ENCODE measurements at regions not wholly inside any gene's neighbourhood (a gene's known extent, or its start where the extent isn't known, plus 50 kb on each side); places are given as distances from the start of the nearest gene placed in this dataset.
"Not testable (repeated sequence)": the region's sequence is repeated elsewhere in the genome, so short reads cannot be mapped to it uniquely, and the experiment has no call there.

GRCh38 chr3:11733914-11734313, 90.2 kb upstream of the VGLL4 start:
- CTCF ChIA-PET = no interaction called here
- Histone ChIP-seq H3K4me3 (ENCODE audit: low read depth, low read length) (no peak overlapping the region), H3K27me3 (ENCODE audit: control insufficient read depth, insufficient read depth, low read length) (peaks cover 37% of the 10 kb centered on the region), H3K27ac (ENCODE audit: low read depth, low read length) (no peak overlapping the region), H3K9me3 (ENCODE audit: control insufficient read depth, insufficient read depth, low read length) (no peaks in the 10 kb centered on the region)
- no peak for TF ChIP-seq CTCF (IDR thresholded peaks at IDR 0.05; ENCODE audit: low read depth, low read length)
- POLR2A ChIA-PET = no interaction called here
- DNase-seq (ENCODE audit: low read depth, low spot score) = no peak

- H3K27ac ChIP-seq (ENCODE audit: low read depth, low read length) = no peak overlapping the region
- POLR2A ChIA-PET = no interaction called here
- H3K27me3 ChIP-seq (ENCODE audit: control insufficient read depth, insufficient read depth, low read length) = peaks cover 25% of the 10 kb centered on the region
- no peak for TF ChIP-seq CTCF (IDR thresholded peaks at IDR 0.05; ENCODE audit: low read depth, low read length)
- no peak overlapping the region for H3K4me3 ChIP-seq (ENCODE audit: low read depth, low read length)
- no peaks in the 10 kb centered on the region for H3K9me3 ChIP-seq (ENCODE audit: control insufficient read depth, insufficient read depth, low read length)
- DNase-seq (ENCODE audit: low read depth, low spot score) = no peak
- CTCF ChIA-PET = interaction anchor here (1.2 kb wide), 1 partner anchor 10 kb away, joined by 3 read pairs; no protein-coding TSS in a partner anchor
Observed at GRCh38 chr3:11727207-11727606, 83.5 kb upstream of the VGLL4 start.

GRCh38 chr3:11726146-11726545, 82.4 kb upstream of the VGLL4 start:
- Histone ChIP-seq H3K27ac (ENCODE audit: low read depth, low read length) (no peak overlapping the region), H3K4me3 (ENCODE audit: low read depth, low read length) (no peak overlapping the region), H3K27me3 (ENCODE audit: control insufficient read depth, insufficient read depth, low read length) (peaks cover 22% of the 10 kb centered on the region), H3K9me3 (ENCODE audit: control insufficient read depth, insufficient read depth, low read length) (no peaks in the 10 kb centered on the region)
- POLR2A ChIA-PET = no interaction called here
- no peak for DNase-seq (ENCODE audit: low read depth, low spot score)
- CTCF ChIA-PET = no interaction called here
- TF ChIP-seq CTCF (IDR thresholded peaks at IDR 0.05; ENCODE audit: low read depth, low read length) = no peak

- peaks cover 19% of the 10 kb centered on the region for H3K27me3 ChIP-seq (ENCODE audit: control insufficient read depth, insufficient read depth, low read length)
- POLR2A ChIA-PET; DNase-seq (ENCODE audit: low read depth, low spot score); H3K4me3 ChIP-seq (ENCODE audit: low read depth, low read length); H3K27ac ChIP-seq (ENCODE audit: low read depth, low read length); CTCF ChIA-PET; H3K9me3 ChIP-seq (ENCODE audit: control insufficient read depth, insufficient read depth, low read length): not testable (repeated sequence)
Observed at GRCh38 chr3:11725340-11725641, 81.6 kb upstream of the VGLL4 start.

- no peak overlapping the region for H3K27ac ChIP-seq (ENCODE audit: low read depth, low read length)
- CTCF ChIA-PET = no interaction called here
- peaks cover 18% of the 10 kb centered on the region for H3K27me3 ChIP-seq (ENCODE audit: control insufficient read depth, insufficient read depth, low read length)
- POLR2A ChIA-PET = no interaction called here
- no peak for TF ChIP-seq CTCF (IDR thresholded peaks at IDR 0.05; ENCODE audit: low read depth, low read length)
- no peak overlapping the region for H3K4me3 ChIP-seq (ENCODE audit: low read depth, low read length)
- DNase-seq (ENCODE audit: low read depth, low spot score) = no peak
- no peaks in the 10 kb centered on the region for H3K9me3 ChIP-seq (ENCODE audit: control insufficient read depth, insufficient read depth, low read length)
Observed at GRCh38 chr3:11724615-11725339, 81.1 kb upstream of the VGLL4 start.

- ChIA-PET POLR2A (no interaction called here), CTCF (no interaction called here)
- Histone ChIP-seq H3K27me3 (ENCODE audit: control insufficient read depth, insufficient read depth, low read length) (peaks cover 13% of the 10 kb centered on the region), H3K27ac (ENCODE audit: low read depth, low read length) (no peak overlapping the region), H3K9me3 (ENCODE audit: control insufficient read depth, insufficient read depth, low read length) (no peaks in the 10 kb centered on the region), H3K4me3 (ENCODE audit: low read depth, low read length) (no peak overlapping the region)
- TF ChIP-seq CTCF (IDR thresholded peaks at IDR 0.05; ENCODE audit: low read depth, low read length) = no peak
- no peak for DNase-seq (ENCODE audit: low read depth, low spot score)
Observed at GRCh38 chr3:11721479-11721878, 77.8 kb upstream of the VGLL4 start.

Data from AG04450 (cell line).